CD4-positive, CD25-positive, alpha-beta regulatory T cell (primary cell): ENCODE measurements at regions not wholly inside any gene's neighbourhood (a gene's known extent, or its start where the extent isn't known, plus 50 kb on each side); places are given as distances from the start of the nearest gene placed in this dataset.
"Not testable (repeated sequence)": the region's sequence is repeated elsewhere in the genome, so short reads cannot be mapped to it uniquely, and the experiment has no call there.

Source experiments
- ATAC-seq, 2 donors: fragments of 150-1000 bp; cut with Tn5 transposase; one replicate each; pipeline ENCODE4 v1.10.0; 2021; ENCODE audit warnings: low read depth in 2 of 2, moderate number of reproducible peaks in 2 of 2, moderate library complexity in 1 of 2
- DNase-seq, 3 donors: peaks; one replicate each; pipeline versions ENCODE4 v3.0.0 to v3.0.0-alpha.2; 2012 to 2022; ENCODE audit warnings: mixed read lengths in 1 of 3
- H3K27ac ChIP-seq: one replicate; pipeline ENCODE4 v1.7.0; 2013; ENCODE audit warnings: mild to moderate bottlenecking, low read length; ENCODE audit not compliant: insufficient read depth, poor library complexity, severe bottlenecking
- H3K27me3 ChIP-seq: one replicate; pipeline ENCODE4 v1.7.0; 2013; ENCODE audit warnings: low read length; ENCODE audit not compliant: control insufficient read depth, insufficient read depth
- H3K36me3 ChIP-seq: one replicate; pipeline ENCODE4 v1.7.0; 2013; ENCODE audit warnings: mild to moderate bottlenecking, low read length, moderate library complexity; ENCODE audit not compliant: control insufficient read depth, insufficient read depth
- H3K4me1 ChIP-seq: 2 replicates; pipeline ENCODE4 v1.7.0; 2013; ENCODE audit warnings: mild to moderate bottlenecking, low read length; ENCODE audit not compliant: insufficient read depth, control insufficient read depth, poor library complexity, severe bottlenecking
- H3K4me3 ChIP-seq: one replicate; pipeline ENCODE4 v1.7.0; 2013; ENCODE audit warnings: low read depth, mild to moderate bottlenecking, low read length, moderate library complexity
- H3K9me3 ChIP-seq, 2 experiments: 1 replicate in 1 of 2; 2 replicates in 1 of 2; pipeline ENCODE4 v1.7.0; 2013; ENCODE audit warnings: low read length in 2 of 2, mild to moderate bottlenecking in 1 of 2, moderate library complexity in 1 of 2; ENCODE audit not compliant: control insufficient read depth in 2 of 2
- H3K27ac Mint-ChIP-seq, 3 donors: one replicate each; pipeline ENCODE4 v1.8.0; 2020 to 2022; ENCODE audit warnings: mild to moderate bottlenecking in 3 of 3, mixed read lengths in 3 of 3, moderate library complexity in 2 of 3
- H3K27me3 Mint-ChIP-seq: one replicate; pipeline ENCODE4 v1.8.0; 2022; ENCODE audit warnings: mild to moderate bottlenecking, mixed read lengths
- H3K36me3 Mint-ChIP-seq: one replicate; pipeline ENCODE4 v1.8.0; 2020; ENCODE audit warnings: mixed read lengths
- H3K4me1 Mint-ChIP-seq, 4 donors: one replicate each; pipeline ENCODE4 v1.8.0; 2020 to 2022; ENCODE audit warnings: mixed read lengths in 4 of 4, mild to moderate bottlenecking in 1 of 4
- H3K4me3 Mint-ChIP-seq, 4 donors: one replicate each; pipeline ENCODE4 v1.8.0; 2020 to 2022; ENCODE audit warnings: mild to moderate bottlenecking in 4 of 4, mixed read lengths in 4 of 4, moderate library complexity in 3 of 4
- H3K9me3 Mint-ChIP-seq, 7 donors: one replicate each; pipeline ENCODE4 v1.8.0; 2020 to 2022; ENCODE audit warnings: mixed read lengths in 7 of 7, mild to moderate bottlenecking in 3 of 7, moderate library complexity in 2 of 7

DNA sequence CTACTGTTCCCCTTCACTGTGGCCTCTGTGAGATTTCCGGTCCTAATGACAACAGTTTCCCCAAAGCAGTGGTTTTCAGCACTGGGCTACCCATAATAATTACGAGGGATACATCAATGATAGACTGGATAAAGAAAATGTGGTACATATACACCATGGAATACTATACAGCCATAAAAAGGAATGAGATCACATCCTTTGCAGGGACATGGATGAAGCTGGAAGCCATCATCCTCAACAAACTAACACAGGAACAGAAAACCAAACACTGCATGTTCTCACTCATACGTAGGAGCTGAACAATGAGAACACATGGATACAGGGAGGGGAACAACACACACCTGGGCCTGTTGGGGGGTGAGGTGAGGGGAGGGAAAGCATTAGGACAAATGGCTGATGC is 53.3 kb upstream of the NANOS1 start:
- H3K4me3 ChIP-seq, H3K4me1 Mint-ChIP-seq, ATAC-seq: not testable (repeated sequence)

GRCh38 chr10:118977022-118977599 is 52.4 kb upstream of the NANOS1 start:
- Histone ChIP-seq H3K36me3 (no peaks in the 10 kb centered on the region), H3K27ac (no peak overlapping the region), H3K4me1 (no peaks in the 10 kb centered on the region), H3K27me3 (no peaks in the 10 kb centered on the region), H3K9me3 (peaks cover 4 to 6% of the 10 kb centered on the region in 2 experiments), H3K4me3 (no peak overlapping the region)
- DNase-seq (no peak), ATAC-seq (no peak)
- H3K27me3 Mint-ChIP-seq = peaks cover 14% of the 10 kb centered on the region
- no peak overlapping the region for H3K27ac Mint-ChIP-seq
- H3K4me3 Mint-ChIP-seq = no peak overlapping the region
- H3K36me3 Mint-ChIP-seq = peaks cover 9% of the 10 kb centered on the region
- no peaks in the 10 kb centered on the region for H3K4me1 Mint-ChIP-seq
- peaks cover 0 to 8% (median 2%) of the 10 kb centered on the region in 7 donors for H3K9me3 Mint-ChIP-seq

More for the DNA sequence above, 53.3 kb upstream of the NANOS1 start:
- not testable (repeated sequence) for DNase-seq, H3K9me3 Mint-ChIP-seq, H3K4me1 ChIP-seq, H3K27ac Mint-ChIP-seq, H3K9me3 ChIP-seq, H3K27ac ChIP-seq, H3K36me3 ChIP-seq, H3K4me3 Mint-ChIP-seq, H3K27me3 ChIP-seq, H3K36me3 Mint-ChIP-seq
- H3K27me3 Mint-ChIP-seq = peaks cover 23% of the 10 kb centered on the region

DNA sequence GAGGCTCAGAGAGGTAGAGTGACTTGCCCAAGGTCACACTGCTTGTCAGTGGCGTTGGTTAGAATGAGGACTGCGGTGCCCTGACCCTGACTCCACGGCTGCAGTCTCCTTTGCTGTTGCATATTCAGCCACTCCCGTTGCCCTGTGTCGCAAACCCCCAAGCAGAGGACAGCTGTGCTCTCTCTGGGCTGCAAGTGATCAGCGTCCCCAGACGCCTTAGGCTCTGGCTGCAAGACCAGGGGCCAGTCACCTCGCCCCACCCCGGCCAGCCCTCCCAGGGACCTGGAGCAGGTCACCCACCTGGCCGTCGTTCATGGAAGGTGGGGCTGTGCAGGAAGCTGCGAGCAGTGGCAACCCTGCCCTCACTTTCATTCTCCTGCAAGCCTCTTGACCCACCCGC is 51.7 kb upstream of the NANOS1 start:
- no peak overlapping the region for H3K4me3 Mint-ChIP-seq
- H3K27me3 Mint-ChIP-seq = peaks cover 12% of the 10 kb centered on the region
- Histone ChIP-seq H3K36me3 (no peaks in the 10 kb centered on the region), H3K9me3 (peaks cover 4 to 6% of the 10 kb centered on the region in 2 experiments), H3K27me3 (no peaks in the 10 kb centered on the region), H3K4me1 (no peaks in the 10 kb centered on the region), H3K27ac (no peak overlapping the region), H3K4me3 (no peak overlapping the region)
- H3K9me3 Mint-ChIP-seq = peaks cover 0 to 8% (median 2%) of the 10 kb centered on the region in 7 donors
- no peak for DNase-seq
- H3K4me1 Mint-ChIP-seq = no peaks in the 10 kb centered on the region
- H3K36me3 Mint-ChIP-seq = peaks cover 9% of the 10 kb centered on the region
- ATAC-seq = no peak
- no peak overlapping the region for H3K27ac Mint-ChIP-seq

DNA sequence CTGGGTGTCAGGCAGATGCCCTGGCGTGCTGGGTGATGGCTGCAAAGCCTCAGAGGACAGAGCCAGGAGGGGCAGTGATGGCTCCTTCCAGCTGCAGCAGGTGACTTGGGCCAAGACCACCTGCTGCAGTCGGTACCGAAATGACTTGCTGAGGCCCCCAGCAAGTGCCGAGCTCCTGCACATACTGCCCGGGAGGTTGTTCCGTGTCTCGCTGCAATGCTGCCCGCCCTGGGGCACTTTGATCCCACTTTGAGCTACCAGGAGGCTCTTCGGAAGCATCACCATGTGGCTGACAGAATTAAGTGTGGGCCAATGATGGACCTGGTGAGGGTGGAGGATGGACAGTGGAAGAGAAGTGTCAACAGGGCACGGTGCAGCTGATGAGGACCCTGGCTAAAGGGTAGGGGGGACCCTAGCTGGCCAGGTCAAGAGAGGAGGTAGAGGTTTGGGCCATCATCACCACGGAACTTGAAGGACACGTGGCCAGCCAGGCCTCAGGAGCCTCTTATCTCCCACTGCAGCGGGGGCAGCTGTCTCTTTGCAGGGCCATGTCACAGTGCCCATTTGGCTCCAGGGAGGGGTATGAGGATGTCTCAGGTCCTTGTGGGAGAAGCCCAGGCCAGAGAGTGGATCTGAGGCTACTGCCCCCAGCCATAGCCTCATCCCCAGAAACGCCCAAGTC is 51.1 kb upstream of the NANOS1 start:
- Histone ChIP-seq H3K36me3 (no peaks in the 10 kb centered on the region), H3K9me3 (peaks cover 3 to 7% of the 10 kb centered on the region in 2 experiments), H3K27me3 (no peaks in the 10 kb centered on the region), H3K4me1 (no peaks in the 10 kb centered on the region), H3K27ac (no peak overlapping the region), H3K4me3 (no peak overlapping the region)
- Mint-ChIP-seq H3K4me1 (no peaks in the 10 kb centered on the region), H3K27me3 (peaks cover 6% of the 10 kb centered on the region), H3K4me3 (no peak overlapping the region), H3K27ac (no peak overlapping the region), H3K9me3 (peaks cover 0 to 5% (median 2%) of the 10 kb centered on the region in 7 donors), H3K36me3 (peaks cover 7% of the 10 kb centered on the region)
- DNase-seq (no peak), ATAC-seq (no peak)

- Histone ChIP-seq H3K4me1 (no peaks in the 10 kb centered on the region), H3K36me3 (no peaks in the 10 kb centered on the region), H3K4me3 (no peak overlapping the region), H3K9me3 (peaks cover 0 to 4% of the 10 kb centered on the region in 2 experiments), H3K27me3 (no peaks in the 10 kb centered on the region), H3K27ac (no peak overlapping the region)
- no peak for DNase-seq
- peaks cover 4% of the 10 kb centered on the region for H3K27me3 Mint-ChIP-seq
- no peak overlapping the region for H3K27ac Mint-ChIP-seq
- no peak overlapping the region for H3K4me3 Mint-ChIP-seq
- H3K9me3 Mint-ChIP-seq = peaks cover 0 to 5% (median 0%) of the 10 kb centered on the region in 7 donors
- ATAC-seq = no peak
- H3K36me3 Mint-ChIP-seq = peaks cover 4% of the 10 kb centered on the region
- H3K4me1 Mint-ChIP-seq = no peaks in the 10 kb centered on the region
Observed at GRCh38 chr10:118978998-118979350, 50.5 kb upstream of the NANOS1 start.

- H3K9me3 Mint-ChIP-seq = peaks cover 0 to 10% (median 3%) of the 10 kb centered on the region in 7 donors
- H3K27me3 ChIP-seq = no peaks in the 10 kb centered on the region
- no peaks in the 10 kb centered on the region for H3K36me3 ChIP-seq
- DNase-seq = no peak
- no peak overlapping the region for H3K27ac ChIP-seq
- no peak overlapping the region for H3K4me3 ChIP-seq
- no peak for ATAC-seq
- H3K27ac Mint-ChIP-seq = no peak overlapping the region
- H3K4me1 ChIP-seq = no peaks in the 10 kb centered on the region
- peaks cover 4% of the 10 kb centered on the region for H3K36me3 Mint-ChIP-seq
- no peak overlapping the region for H3K4me3 Mint-ChIP-seq
- peaks cover 4% of the 10 kb centered on the region for H3K27me3 Mint-ChIP-seq
- H3K9me3 ChIP-seq = peaks cover 3 to 5% of the 10 kb centered on the region in 2 experiments
- H3K4me1 Mint-ChIP-seq = no peaks in the 10 kb centered on the region
Observed at GRCh38 chr10:118979661-118980060, 49.9 kb upstream of the NANOS1 start.
